ENCODE measurements at regions not wholly inside any gene's neighbourhood (a gene's known extent, or its start where the extent isn't known, plus 50 kb on each side); places are given as distances from the start of the nearest gene placed in this dataset.

DNA sequence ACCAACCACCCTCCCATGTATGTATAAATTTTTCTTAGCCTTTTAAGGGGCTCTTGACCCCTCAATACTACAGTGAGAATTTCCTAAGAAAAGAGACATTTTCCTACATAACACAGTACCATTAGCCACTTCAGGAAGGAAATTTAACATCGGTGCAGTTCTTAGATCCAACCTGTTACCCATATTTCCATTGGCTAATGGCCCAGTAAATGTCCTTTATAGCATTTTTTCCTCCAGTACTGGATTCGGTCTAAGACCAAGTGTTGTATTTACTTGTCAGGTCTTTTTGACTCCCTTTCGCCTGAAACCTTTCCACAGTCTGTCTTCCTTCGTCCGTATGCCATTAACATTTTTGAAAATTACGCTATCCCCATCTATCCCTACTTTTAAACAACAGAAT is 173.4 kb upstream of the PMEPA1 start:
- no peak for DNase-seq (ENCODE audit: low read depth)
- TF ChIP-seq MYC (IDR thresholded peaks at IDR 0.05; ENCODE audit: low read depth, low read length) (no peak), POLR2A (IDR thresholded peaks at IDR 0.05; ENCODE audit: extremely low read depth, insufficient read length) (no peak)
- no peak overlapping the region for H3K4me3 ChIP-seq (ENCODE audit: low read depth, low read length)

GRCh38 chr20:57882451-57883161 is 172.8 kb upstream of the PMEPA1 start:
- H3K4me3 ChIP-seq (ENCODE audit: low read depth, low read length): no peak overlapping the region
- no peak for DNase-seq (ENCODE audit: low read depth)
- TF ChIP-seq POLR2A (IDR thresholded peaks at IDR 0.05; ENCODE audit: extremely low read depth, insufficient read length) (no peak), CTCF (IDR thresholded peaks at IDR 0.05; ENCODE audit: low read depth, low read length) (no peak), MYC (IDR thresholded peaks at IDR 0.05; ENCODE audit: low read depth, low read length) (no peak)
- TF ChIP-seq, protein P1, sequence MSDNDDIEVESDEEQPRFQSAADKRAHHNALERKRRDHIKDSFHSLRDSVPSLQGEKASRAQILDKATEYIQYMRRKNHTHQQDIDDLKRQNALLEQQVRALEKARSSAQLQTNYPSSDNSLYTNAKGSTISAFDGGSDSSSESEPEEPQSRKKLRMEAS (IDR thresholded peaks at IDR 0.05; ENCODE audit: low read depth, low read length): no peak

GRCh38 chr20:57881466-57882385 is 171.9 kb upstream of the PMEPA1 start:
- DNase-seq (ENCODE audit: low read depth): no peak
- no peak overlapping the region for H3K4me3 ChIP-seq (ENCODE audit: low read depth, low read length)
- TF ChIP-seq MYC (IDR thresholded peaks at IDR 0.05; ENCODE audit: low read depth, low read length): no peak
- TF ChIP-seq POLR2A (IDR thresholded peaks at IDR 0.05; ENCODE audit: extremely low read depth, insufficient read length): no peak
- TF ChIP-seq CTCF (IDR thresholded peaks at IDR 0.05; ENCODE audit: low read depth, low read length): no peak
- TF ChIP-seq, protein P1 (IDR thresholded peaks at IDR 0.05; ENCODE audit: low read depth, low read length): no peak

- no peak for DNase-seq (ENCODE audit: low read depth)
- TF ChIP-seq, protein P1 (IDR thresholded peaks at IDR 0.05; ENCODE audit: low read depth, low read length): no peak
- no peak for TF ChIP-seq CTCF (IDR thresholded peaks at IDR 0.05; ENCODE audit: low read depth, low read length)
- no peak overlapping the region for H3K4me3 ChIP-seq (ENCODE audit: low read depth, low read length)
Observed at GRCh38 chr20:57880571-57880892, 170.7 kb upstream of the PMEPA1 start.

DNA sequence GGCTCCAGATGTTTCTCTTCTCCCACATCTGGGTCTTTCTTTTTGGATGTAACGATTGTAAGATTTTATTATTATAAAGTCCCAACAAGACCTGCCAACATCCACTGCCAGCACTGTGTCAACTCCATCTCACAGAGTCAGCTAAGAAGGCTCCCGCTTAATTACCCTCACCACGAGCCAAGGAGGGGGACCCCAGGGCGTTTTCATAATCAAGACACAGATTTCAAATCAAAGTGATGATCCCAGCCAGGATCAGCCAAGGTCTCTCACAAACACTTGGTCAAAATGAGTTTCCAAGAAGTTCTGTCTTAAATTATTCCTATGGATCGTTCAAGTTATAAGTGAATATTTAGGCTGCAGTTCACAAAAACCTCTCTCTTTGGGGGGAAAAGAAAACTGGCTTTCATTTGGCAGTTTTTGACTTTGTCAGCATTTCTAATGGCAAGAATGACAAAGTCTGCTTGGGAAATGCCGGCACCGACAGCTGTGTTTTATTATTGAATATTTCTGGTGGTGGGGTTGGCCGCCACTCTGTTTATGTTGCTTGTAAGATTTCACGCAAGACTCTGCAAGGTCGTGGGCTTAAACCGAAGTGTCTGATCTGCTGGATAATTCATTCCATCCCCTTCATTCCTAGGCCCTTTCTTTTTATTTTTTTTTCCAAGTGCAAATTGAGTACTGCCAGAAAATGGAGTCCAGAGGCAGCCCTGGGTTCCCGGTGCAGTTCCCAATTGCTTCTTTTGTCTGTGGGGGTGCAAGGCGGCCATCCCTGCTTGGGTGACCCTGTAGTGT is 170.2 kb upstream of the PMEPA1 start:
- H3K4me3 ChIP-seq (ENCODE audit: low read depth, low read length): no peak overlapping the region
- TF ChIP-seq MYC (IDR thresholded peaks at IDR 0.05; ENCODE audit: low read depth, low read length) (no peak), CTCF (IDR thresholded peaks at IDR 0.05; ENCODE audit: low read depth, low read length) (no peak)
- no peak for DNase-seq (ENCODE audit: low read depth)

GRCh38 chr20:57879437-57879778 is 169.6 kb upstream of the PMEPA1 start:
- no peak overlapping the region for H3K4me3 ChIP-seq (ENCODE audit: low read depth, low read length)
- TF ChIP-seq CTCF (IDR thresholded peaks at IDR 0.05; ENCODE audit: low read depth, low read length) (no peak), POLR2A (IDR thresholded peaks at IDR 0.05; ENCODE audit: extremely low read depth, insufficient read length) (no peak), MYC (IDR thresholded peaks at IDR 0.05; ENCODE audit: low read depth, low read length) (no peak)
- TF ChIP-seq, protein P1 (IDR thresholded peaks at IDR 0.05; ENCODE audit: low read depth, low read length): no peak
- no peak for DNase-seq (ENCODE audit: low read depth)

Measured in NB4 (cell line).